Fibroblast of lung (primary cell): ENCODE measurements at regions not wholly inside any gene's neighbourhood (a gene's known extent, or its start where the extent isn't known, plus 50 kb on each side); places are given as distances from the start of the nearest gene placed in this dataset.

ENCODE experiments used
- DNase-seq, 2 donors: peaks; one replicate each; pipeline versions ENCODE4 v3.0.0 to v3.0.0-alpha.2; 2010; ENCODE audit warnings: low read depth in 2 of 2
- H2AFZ ChIP-seq: 2 replicates; pipeline ENCODE4 v1.5.1; 2012; ENCODE audit warnings: low read length, control low read depth, inconsistent platforms
- H3K27ac ChIP-seq: 2 replicates; pipeline ENCODE4 v1.5.1; 2011; ENCODE audit warnings: low read length, control low read depth; ENCODE audit not compliant: insufficient read depth
- H3K27me3 ChIP-seq: 2 replicates; pipeline ENCODE4 v1.5.1; 2011; ENCODE audit warnings: mild to moderate bottlenecking, low read length; ENCODE audit not compliant: control insufficient read depth, insufficient read depth
- H3K36me3 ChIP-seq: 2 replicates; pipeline ENCODE4 v1.5.1; 2011; ENCODE audit warnings: low read length; ENCODE audit not compliant: control insufficient read depth, insufficient read depth
- H3K4me1 ChIP-seq: 2 replicates; pipeline ENCODE4 v1.5.1; 2011; ENCODE audit warnings: low read length; ENCODE audit not compliant: control insufficient read depth, insufficient read depth; ENCODE audit errors: extremely low read depth
- H3K4me2 ChIP-seq: 2 replicates; pipeline ENCODE4 v1.5.1; 2011; ENCODE audit warnings: low read length, control low read depth; ENCODE audit not compliant: insufficient read depth; ENCODE audit errors: extremely low read depth
- H3K4me3 ChIP-seq, 4 experiments: fragments of 200-600 bp in 1 of 4; sonication (generic) in 1 of 4; replicated peaks in 1 of 4; 2 replicates each; pipeline ENCODE4 v1.5.1; 2011 to 2016; ENCODE audit warnings: low read length in 4 of 4, low read depth in 3 of 4, mild to moderate bottlenecking in 3 of 4, control low read depth in 2 of 4, inconsistent platforms in 1 of 4, mixed read lengths in 1 of 4; ENCODE audit not compliant: insufficient read depth in 1 of 4; ENCODE audit errors: control extremely low read depth in 1 of 4
- H3K79me2 ChIP-seq: 2 replicates; pipeline ENCODE4 v1.5.1; 2012; ENCODE audit warnings: mild to moderate bottlenecking, low read length, inconsistent platforms; ENCODE audit not compliant: control insufficient read depth, insufficient read depth
- H3K9ac ChIP-seq: 2 replicates; pipeline ENCODE4 v1.5.1; 2011; ENCODE audit warnings: mild to moderate bottlenecking, low read length, control low read depth; ENCODE audit not compliant: insufficient read depth
- H3K9me3 ChIP-seq: 2 replicates; pipeline ENCODE4 v1.5.1; 2012; ENCODE audit warnings: low read depth, low read length; ENCODE audit not compliant: control insufficient read depth, insufficient read depth
- H4K20me1 ChIP-seq: 2 replicates; pipeline ENCODE4 v1.5.1; 2011; ENCODE audit warnings: low read length; ENCODE audit not compliant: control insufficient read depth, insufficient read depth; ENCODE audit errors: extremely low read depth
- EZH2 ChIP-seq: IDR thresholded peaks from 2 replicates; pipeline ENCODE4 v1.5.1; 2012; ENCODE audit warnings: low read length, control low read depth, mild to moderate bottlenecking; ENCODE audit errors: missing control alignments
- TF ChIP-seq, protein P1 (sequence below), 2 donors: IDR thresholded peaks in 1 of 2; conservative IDR thresholded peaks in 1 of 2; 1 replicate in 1 of 2; 2 replicates in 1 of 2; pipeline ENCODE4 v1.5.1; 2011 to 2012; ENCODE audit warnings: low read length in 2 of 2, control low read depth in 1 of 2, inconsistent platforms in 1 of 2, low read depth in 1 of 2, mild to moderate bottlenecking in 1 of 2

DNA sequence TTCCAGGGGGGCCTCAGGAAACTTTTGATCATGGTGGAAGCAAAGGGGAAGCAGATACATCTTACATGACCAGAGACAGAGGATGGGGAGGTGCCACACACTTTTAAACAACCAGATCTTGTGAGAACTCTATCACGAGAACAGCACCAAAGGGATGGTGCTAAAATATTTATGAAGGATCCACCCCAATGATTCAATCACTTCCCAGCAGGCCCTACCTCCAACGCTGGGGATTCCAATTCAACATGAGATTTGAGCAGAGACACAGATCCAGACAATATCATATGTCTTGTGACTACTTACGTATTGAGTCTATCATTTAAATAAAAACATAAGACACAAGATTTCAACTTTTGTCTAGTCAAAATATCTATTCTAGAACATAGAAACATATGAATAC, 351.9 kb downstream of the EPM2A start:
- TF ChIP-seq, protein P1, sequence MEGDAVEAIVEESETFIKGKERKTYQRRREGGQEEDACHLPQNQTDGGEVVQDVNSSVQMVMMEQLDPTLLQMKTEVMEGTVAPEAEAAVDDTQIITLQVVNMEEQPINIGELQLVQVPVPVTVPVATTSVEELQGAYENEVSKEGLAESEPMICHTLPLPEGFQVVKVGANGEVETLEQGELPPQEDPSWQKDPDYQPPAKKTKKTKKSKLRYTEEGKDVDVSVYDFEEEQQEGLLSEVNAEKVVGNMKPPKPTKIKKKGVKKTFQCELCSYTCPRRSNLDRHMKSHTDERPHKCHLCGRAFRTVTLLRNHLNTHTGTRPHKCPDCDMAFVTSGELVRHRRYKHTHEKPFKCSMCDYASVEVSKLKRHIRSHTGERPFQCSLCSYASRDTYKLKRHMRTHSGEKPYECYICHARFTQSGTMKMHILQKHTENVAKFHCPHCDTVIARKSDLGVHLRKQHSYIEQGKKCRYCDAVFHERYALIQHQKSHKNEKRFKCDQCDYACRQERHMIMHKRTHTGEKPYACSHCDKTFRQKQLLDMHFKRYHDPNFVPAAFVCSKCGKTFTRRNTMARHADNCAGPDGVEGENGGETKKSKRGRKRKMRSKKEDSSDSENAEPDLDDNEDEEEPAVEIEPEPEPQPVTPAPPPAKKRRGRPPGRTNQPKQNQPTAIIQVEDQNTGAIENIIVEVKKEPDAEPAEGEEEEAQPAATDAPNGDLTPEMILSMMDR (conservative IDR thresholded peaks at IDR 0.05 in 1 of 2, IDR thresholded peaks at IDR 0.05 in 1 of 2; ENCODE audit: low read depth in 1 of 2, low read length in 2 of 2), result no peak
- TF ChIP-seq EZH2, result no peak
- Histone ChIP-seq H3K9me3 (no peaks in the 10 kb centered on the region), H3K4me1 (no peaks in the 10 kb centered on the region), H4K20me1 (no peaks in the 10 kb centered on the region), H3K9ac (no peak overlapping the region), H3K4me2 (no peak overlapping the region), H2AFZ (no peak overlapping the region), H3K27ac (no peak overlapping the region), H3K27me3 (no peaks in the 10 kb centered on the region), H3K4me3 (no peak overlapping the region), H3K79me2 (no peaks in the 10 kb centered on the region), H3K36me3 (no peaks in the 10 kb centered on the region)
- DNase-seq, result no peak

DNA sequence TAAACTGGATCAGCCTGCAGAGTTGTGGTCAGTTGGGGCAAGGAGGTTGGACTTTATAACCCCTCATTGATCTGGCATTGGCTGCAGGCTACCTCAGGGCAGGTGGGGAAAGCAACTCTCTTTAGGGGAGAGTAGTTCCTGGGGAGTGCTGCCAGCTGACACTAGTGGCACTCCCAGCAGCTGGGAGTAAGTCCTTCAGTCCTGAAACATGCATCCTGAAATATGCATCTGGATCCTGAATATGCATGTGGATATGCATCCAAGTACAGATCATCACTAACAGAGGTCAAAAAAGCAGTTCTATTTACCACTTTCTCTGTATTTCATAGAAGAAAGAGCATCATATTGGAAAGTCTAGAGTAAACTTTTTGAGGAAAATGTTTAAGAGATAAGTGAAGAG, 350.8 kb downstream of the EPM2A start:
- H3K9ac ChIP-seq, result no peak overlapping the region
- H3K9me3 ChIP-seq, result no peaks in the 10 kb centered on the region
- H3K27me3 ChIP-seq, result no peaks in the 10 kb centered on the region
- no peaks in the 10 kb centered on the region for H3K4me1 ChIP-seq
- H3K4me3 ChIP-seq, result no peak overlapping the region
- H3K79me2 ChIP-seq, result no peaks in the 10 kb centered on the region
- no peak overlapping the region for H2AFZ ChIP-seq
- no peak overlapping the region for H3K27ac ChIP-seq
- no peaks in the 10 kb centered on the region for H3K36me3 ChIP-seq
- H4K20me1 ChIP-seq, result no peaks in the 10 kb centered on the region
- DNase-seq, result no peak
- TF ChIP-seq EZH2, result no peak
- TF ChIP-seq, protein P1 (conservative IDR thresholded peaks at IDR 0.05 in 1 of 2, IDR thresholded peaks at IDR 0.05 in 1 of 2; ENCODE audit: low read depth in 1 of 2, low read length in 2 of 2), result no peak
- H3K4me2 ChIP-seq, result no peak overlapping the region

DNA sequence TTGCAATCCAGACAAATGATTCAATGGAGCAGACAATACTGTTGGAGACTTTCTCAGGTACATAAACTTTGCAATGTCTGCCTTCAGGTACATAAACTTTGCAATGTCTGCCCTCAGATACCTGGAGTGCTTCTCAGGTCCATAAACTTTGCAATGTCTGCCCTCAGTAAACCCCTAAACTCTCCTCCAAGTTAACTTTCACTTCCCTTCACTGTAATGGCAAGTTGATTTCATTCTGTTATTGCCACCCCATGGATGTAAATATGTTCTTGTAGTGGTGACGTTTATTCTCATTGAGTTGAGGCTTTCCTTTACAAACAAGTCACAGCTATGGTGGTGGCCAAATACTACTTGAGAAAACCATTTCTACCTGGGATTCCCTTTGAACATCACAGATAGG, 338.8 kb downstream of the EPM2A start:
- no peak overlapping the region for H3K27ac ChIP-seq
- H3K4me2 ChIP-seq, result no peak overlapping the region
- H3K36me3 ChIP-seq, result no peaks in the 10 kb centered on the region
- no peak overlapping the region for H2AFZ ChIP-seq
- no peaks in the 10 kb centered on the region for H3K27me3 ChIP-seq
- H4K20me1 ChIP-seq, result no peaks in the 10 kb centered on the region
- H3K4me3 ChIP-seq, result no peak overlapping the region
- no peaks in the 10 kb centered on the region for H3K4me1 ChIP-seq
- no peak for DNase-seq
- no peak overlapping the region for H3K9ac ChIP-seq
- TF ChIP-seq, protein P1 (conservative IDR thresholded peaks at IDR 0.05 in 1 of 2, IDR thresholded peaks at IDR 0.05 in 1 of 2; ENCODE audit: low read depth in 1 of 2, low read length in 2 of 2), result no peak
- no peak for TF ChIP-seq EZH2
- no peaks in the 10 kb centered on the region for H3K9me3 ChIP-seq
- H3K79me2 ChIP-seq, result no peaks in the 10 kb centered on the region
